ENCODE measurements at regions not wholly inside any gene's neighbourhood (a gene's known extent, or its start where the extent isn't known, plus 50 kb on each side); places are given as distances from the start of the nearest gene placed in this dataset.
"Not testable (repeated sequence)": the region's sequence is repeated elsewhere in the genome, so short reads cannot be mapped to it uniquely, and the experiment has no call there.

DNA sequence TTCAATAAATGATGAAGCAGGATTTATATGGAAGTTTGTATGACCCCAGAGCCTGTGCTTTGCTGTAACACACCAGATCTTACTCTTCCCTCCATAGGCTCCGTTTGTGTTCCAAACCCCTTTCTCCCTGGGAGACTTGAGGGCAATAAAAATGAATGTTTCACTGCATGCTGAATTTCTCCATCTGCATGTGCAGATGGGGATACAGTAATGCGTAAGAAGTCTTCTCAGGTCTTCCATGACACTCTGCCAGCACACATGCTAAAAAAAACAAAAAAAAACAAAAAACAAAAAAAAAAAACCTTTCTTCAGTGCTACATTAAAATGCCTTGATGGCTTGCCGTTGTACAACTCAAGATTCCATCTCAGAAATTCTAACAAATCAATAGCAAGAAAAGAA is 170.2 kb upstream of the ANKFN1 start:
- no peak for DNase-seq (ENCODE audit: low spot score)
- POLR2A ChIA-PET (ENCODE audit: low non-redundant PET), result no interaction called here
- CTCF ChIA-PET, result no interaction called here
- TF ChIP-seq, protein P1, sequence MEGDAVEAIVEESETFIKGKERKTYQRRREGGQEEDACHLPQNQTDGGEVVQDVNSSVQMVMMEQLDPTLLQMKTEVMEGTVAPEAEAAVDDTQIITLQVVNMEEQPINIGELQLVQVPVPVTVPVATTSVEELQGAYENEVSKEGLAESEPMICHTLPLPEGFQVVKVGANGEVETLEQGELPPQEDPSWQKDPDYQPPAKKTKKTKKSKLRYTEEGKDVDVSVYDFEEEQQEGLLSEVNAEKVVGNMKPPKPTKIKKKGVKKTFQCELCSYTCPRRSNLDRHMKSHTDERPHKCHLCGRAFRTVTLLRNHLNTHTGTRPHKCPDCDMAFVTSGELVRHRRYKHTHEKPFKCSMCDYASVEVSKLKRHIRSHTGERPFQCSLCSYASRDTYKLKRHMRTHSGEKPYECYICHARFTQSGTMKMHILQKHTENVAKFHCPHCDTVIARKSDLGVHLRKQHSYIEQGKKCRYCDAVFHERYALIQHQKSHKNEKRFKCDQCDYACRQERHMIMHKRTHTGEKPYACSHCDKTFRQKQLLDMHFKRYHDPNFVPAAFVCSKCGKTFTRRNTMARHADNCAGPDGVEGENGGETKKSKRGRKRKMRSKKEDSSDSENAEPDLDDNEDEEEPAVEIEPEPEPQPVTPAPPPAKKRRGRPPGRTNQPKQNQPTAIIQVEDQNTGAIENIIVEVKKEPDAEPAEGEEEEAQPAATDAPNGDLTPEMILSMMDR (conservative IDR thresholded peaks at IDR 0.05; ENCODE audit: low read depth), result no peak
- H3K27ac ChIP-seq, result no peak overlapping the region

DNA sequence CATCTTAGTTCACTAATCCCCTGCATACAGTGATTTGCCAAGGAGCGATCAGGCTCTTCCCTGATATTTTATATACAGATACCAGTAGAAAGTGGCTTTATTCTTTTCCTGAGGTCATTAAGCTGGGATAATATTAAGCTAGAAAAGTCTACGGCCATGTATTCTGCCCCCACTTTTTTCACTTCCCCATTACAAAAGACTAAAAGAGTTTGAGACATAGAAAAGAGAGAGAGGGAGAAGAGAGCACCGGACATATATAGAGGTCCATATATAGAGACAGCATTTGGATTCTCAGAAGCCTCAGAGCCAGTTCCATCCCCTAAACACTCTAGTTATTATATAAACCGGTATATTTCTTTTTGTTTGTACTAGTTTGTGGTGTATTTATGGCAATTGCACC is 166.5 kb upstream of the ANKFN1 start:
- TF ChIP-seq, protein P1 (conservative IDR thresholded peaks at IDR 0.05; ENCODE audit: low read depth), result no peak
- H3K27ac ChIP-seq, result no peak overlapping the region
- ChIA-PET CTCF (no interaction called here), POLR2A (ENCODE audit: low non-redundant PET) (no interaction called here)
- no peak for DNase-seq (ENCODE audit: low spot score)

DNA sequence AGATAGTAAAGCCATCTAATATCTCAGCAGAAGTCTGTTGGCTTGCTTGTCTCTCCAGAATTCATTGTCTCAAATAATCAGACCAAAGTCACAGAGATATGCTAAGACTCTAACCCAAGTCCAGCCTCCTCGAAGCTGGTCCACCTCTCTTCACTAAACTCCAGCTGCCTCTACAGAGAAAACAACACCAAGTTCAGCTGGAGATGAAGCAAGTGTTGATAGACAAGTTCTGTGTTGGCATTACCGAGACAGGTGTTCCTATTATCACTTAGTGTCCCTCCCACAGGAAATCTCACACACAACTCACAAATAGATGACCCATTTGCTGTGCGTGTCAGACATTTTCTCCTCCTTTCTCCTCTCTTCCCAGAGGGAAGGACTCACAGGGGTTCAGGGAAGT is 164.4 kb upstream of the ANKFN1 start:
- no peak for DNase-seq (ENCODE audit: low spot score)
- CTCF ChIA-PET, result no interaction called here
- no peak overlapping the region for H3K27ac ChIP-seq
- TF ChIP-seq, protein P1 (conservative IDR thresholded peaks at IDR 0.05; ENCODE audit: low read depth), result no peak
- POLR2A ChIA-PET (ENCODE audit: low non-redundant PET), result no interaction called here

DNA sequence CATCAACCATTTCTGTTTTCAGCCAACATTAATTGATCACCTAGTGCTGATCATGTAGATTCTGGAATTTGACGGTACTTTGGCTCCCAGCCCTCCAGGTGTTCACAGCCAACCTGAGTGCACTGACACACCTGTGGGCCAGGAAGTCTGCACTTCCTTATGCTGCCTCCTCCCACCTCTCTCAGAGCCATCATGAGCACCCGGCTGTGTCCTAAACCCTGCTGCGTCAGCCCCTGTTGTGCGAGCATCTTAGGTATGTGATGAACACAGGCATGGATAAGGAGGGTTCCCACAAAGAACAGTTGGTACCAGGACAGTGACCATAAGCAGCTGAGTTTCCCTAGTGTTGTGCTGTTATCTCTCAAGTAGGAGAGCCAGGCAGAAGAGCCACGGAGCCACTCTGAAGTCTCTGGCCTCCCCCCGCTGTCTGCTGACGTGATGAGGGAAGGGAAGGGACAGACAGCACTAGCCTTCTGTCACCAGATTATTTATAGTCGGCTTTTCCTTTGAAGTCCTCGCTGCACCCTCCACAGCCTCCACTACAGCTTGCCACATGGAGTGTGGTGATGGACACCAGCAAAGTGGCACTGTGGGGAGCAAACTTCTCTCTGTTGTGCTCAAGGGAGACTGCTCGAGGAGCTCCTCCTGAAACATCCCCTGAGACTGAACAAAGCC is 162.8 kb upstream of the ANKFN1 start:
- ChIA-PET CTCF (no interaction called here), POLR2A (ENCODE audit: low non-redundant PET) (no interaction called here)
- DNase-seq (ENCODE audit: low spot score), result no peak
- TF ChIP-seq, protein P1 (conservative IDR thresholded peaks at IDR 0.05; ENCODE audit: low read depth), result no peak
- no peak overlapping the region for H3K27ac ChIP-seq

DNA sequence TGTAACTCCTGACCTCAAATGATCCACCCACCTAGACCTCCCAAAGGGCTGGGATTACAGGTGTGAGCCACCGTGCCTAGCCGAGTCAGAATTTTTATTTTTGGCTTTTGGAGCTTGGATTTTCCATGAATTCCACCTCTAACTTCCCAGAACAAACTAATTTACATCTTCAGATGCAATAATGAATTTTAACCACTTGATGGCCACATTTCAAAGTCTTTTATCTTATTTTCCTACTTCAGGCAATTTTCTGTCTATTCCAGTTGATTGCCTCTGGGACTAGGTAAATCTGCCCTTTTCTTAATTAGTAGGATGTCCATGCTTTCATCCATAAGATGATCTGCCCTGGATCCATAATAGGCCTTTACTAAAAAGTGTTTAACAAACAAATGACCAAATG is 156.4 kb upstream of the ANKFN1 start:
- TF ChIP-seq, protein P1 (conservative IDR thresholded peaks at IDR 0.05; ENCODE audit: low read depth), result peak; percentile 20
- POLR2A ChIA-PET (ENCODE audit: low non-redundant PET), result no interaction called here
- H3K27ac ChIP-seq, result no peak overlapping the region
- CTCF ChIA-PET, result no interaction called here
- no peak for DNase-seq (ENCODE audit: low spot score)

DNA sequence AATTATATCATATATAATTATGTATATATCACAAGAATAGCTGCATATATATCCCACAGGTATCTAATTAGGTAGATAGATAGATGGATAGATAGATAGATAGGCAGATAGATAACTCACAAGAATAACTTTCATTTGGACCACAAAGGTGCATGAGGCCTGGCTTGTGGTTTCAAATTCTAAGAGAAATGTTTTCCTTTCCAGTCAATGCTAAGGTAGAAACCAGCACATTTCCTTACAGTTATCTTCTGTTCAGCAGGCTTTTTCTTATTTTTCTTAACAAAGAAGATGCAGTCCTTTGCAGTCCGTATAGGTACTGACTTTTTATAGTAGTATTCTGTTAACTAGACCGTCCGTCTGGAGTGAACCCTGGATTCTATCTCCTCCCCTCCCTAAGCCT is 152.9 kb upstream of the ANKFN1 start:
- DNase-seq (ENCODE audit: low spot score), result no peak
- TF ChIP-seq, protein P1 (conservative IDR thresholded peaks at IDR 0.05; ENCODE audit: low read depth), result no peak
- no peak overlapping the region for H3K27ac ChIP-seq
- ChIA-PET CTCF (no interaction called here), POLR2A (ENCODE audit: low non-redundant PET) (no interaction called here)

DNA sequence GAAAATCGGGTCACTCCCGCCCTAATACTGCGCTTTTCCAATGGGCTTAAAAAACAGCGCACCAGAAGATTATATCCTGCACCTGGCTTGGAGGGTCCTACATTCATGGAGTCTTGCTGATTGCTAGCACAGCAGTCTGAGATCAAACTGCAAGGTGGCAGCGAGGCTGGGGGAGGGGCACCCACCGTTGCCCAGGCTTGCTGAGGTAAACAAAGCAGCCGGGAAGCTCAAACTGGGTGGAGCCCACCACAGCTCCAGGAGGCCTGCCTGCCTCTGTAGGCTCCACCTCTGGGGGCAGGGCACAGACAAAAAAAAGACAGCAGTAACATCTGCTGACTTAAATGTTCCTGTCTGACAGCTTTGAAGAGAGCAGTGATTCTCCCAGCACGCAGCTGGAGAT is 150.6 kb upstream of the ANKFN1 start:
- CTCF ChIA-PET; H3K27ac ChIP-seq; DNase-seq (ENCODE audit: low spot score); POLR2A ChIA-PET (ENCODE audit: low non-redundant PET): not testable (repeated sequence)
